ENCODE measurements at regions not wholly inside any gene's neighbourhood (a gene's known extent, or its start where the extent isn't known, plus 50 kb on each side); places are given as distances from the start of the nearest gene placed in this dataset.
A peak's percentile ranks its signal among the peaks of the same experiment; 100 is the strongest.

DNA sequence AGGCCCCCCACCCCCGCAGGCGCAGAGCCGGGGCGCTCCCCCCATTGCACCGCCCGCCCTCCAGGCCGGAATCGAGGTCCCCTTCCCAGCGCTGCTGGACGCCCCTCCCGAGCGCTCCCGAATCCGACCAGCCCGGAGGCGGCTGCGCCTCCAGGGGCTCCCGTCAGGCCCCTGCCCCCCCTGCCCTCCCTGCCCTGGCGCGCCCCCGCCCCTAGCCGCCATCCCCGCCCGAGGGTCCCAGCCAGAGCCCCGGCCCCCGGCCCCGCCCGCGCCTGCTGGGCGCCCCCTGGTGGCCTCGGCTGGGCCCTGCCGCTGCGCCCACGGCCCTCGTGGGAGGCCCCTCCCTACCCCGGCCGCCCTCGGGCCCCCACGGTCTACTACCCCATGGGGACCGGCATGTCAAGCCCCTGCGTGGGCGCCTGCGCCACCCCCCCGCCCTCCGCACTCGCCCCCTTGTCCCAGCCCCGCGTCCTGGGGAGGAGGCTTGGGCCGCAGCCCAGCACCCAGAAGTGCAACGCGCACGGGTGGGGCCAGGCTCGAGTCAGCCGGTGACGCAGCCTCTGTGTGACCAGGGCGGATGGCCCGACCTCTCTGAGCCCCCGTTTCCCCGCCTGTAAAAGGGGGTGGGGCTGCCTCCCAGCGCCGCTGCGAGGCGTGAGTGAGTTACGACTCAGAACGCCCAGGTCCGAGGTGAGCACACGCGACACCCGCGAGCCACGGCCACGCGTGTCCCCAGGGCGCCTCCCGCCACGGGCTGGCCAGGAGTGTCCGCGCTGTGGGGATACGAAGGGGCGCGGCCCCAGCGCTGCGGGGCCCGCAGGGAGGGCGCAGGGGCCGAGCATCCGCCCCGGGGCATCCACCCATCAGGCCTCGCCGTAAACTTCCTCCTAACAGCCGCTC, 104.9 kb downstream of the FAM53A start (continued):
- peak; percentile 84 for TF ChIP-seq PCBP1 (IDR thresholded peaks at IDR 0.05; ENCODE audit: low read depth, low read length, poor library complexity, severe bottlenecking)
- TF ChIP-seq FOSL1 (tag; conservative IDR thresholded peaks at IDR 0.05) = peak; percentile 69
- TF ChIP-seq ZKSCAN8 (CRISPR knock-in tag; IDR thresholded peaks at IDR 0.05) = no peak
- TF ChIP-seq, protein P1, sequence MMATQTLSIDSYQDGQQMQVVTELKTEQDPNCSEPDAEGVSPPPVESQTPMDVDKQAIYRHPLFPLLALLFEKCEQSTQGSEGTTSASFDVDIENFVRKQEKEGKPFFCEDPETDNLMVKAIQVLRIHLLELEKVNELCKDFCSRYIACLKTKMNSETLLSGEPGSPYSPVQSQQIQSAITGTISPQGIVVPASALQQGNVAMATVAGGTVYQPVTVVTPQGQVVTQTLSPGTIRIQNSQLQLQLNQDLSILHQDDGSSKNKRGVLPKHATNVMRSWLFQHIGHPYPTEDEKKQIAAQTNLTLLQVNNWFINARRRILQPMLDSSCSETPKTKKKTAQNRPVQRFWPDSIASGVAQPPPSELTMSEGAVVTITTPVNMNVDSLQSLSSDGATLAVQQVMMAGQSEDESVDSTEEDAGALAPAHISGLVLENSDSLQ (IDR thresholded peaks at IDR 0.05) = peak; percentile 40
- 0 out of 2 replicates have a peak, but pooled peaks have one; percentile 18 for TF ChIP-seq HDAC2 (IDR thresholded peaks at IDR 0.05)
- TF ChIP-seq NFYB (IDR thresholded peaks at IDR 0.05; ENCODE audit: extremely low read depth, insufficient read length) = no peak
- TF ChIP-seq BCOR (IDR thresholded peaks at IDR 0.05) = peak; percentile 72
- TF ChIP-seq, protein P2, sequence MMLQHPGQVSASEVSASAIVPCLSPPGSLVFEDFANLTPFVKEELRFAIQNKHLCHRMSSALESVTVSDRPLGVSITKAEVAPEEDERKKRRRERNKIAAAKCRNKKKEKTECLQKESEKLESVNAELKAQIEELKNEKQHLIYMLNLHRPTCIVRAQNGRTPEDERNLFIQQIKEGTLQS (IDR thresholded peaks at IDR 0.05) = peak; percentile 69
- TF ChIP-seq, protein P2 (CRISPR knock-in tag; conservative IDR thresholded peaks at IDR 0.05) = no peak

All from K562 (cell line).